H1 (cell line): ENCODE measurements at regions not wholly inside any gene's neighbourhood (a gene's known extent, or its start where the extent isn't known, plus 50 kb on each side); places are given as distances from the start of the nearest gene placed in this dataset.

ENCODE experiments used
- CEBPB ChIP-seq: IDR thresholded peaks from 2 replicates; pipeline ENCODE4 v1.6.1; 2012; ENCODE audit warnings: low read depth, low read length
- JUND ChIP-seq: IDR thresholded peaks from 2 replicates; pipeline ENCODE4 v1.6.1; 2011; ENCODE audit warnings: mild to moderate bottlenecking, improper control_type of control experiment, low read length
- KDM1A ChIP-seq: fragments of 200-600, 300-600 bp; sonication (generic); IDR thresholded peaks from 2 replicates; pipeline ENCODE4 v1.7.1; 2016; ENCODE audit warnings: mild to moderate bottlenecking, low read length, borderline replicate concordance
- PHF8 ChIP-seq: fragments of 200-600 bp; sonication (generic); conservative IDR thresholded peaks from 2 replicates; pipeline ENCODE4 v1.7.1; 2012; ENCODE audit warnings: low read depth, mild to moderate bottlenecking, inconsistent platforms, low read length, moderate library complexity
- RFX5 ChIP-seq: IDR thresholded peaks from 2 replicates; pipeline ENCODE4 v1.6.1; 2011; ENCODE audit warnings: low read depth, low read length, improper control_type of control experiment, borderline replicate concordance
- TAF7 ChIP-seq: optimal IDR thresholded peaks from 2 replicates; pipeline ENCODE3; 2011; ENCODE audit warnings: low read depth, mild to moderate bottlenecking, inconsistent platforms, low read length, moderate library complexity, borderline replicate concordance
- ZNF274 ChIP-seq: IDR thresholded peaks from 2 replicates; pipeline ENCODE4 v1.7.0; 2012; ENCODE audit warnings: low read length, borderline replicate concordance; ENCODE audit errors: extremely low read depth
- TF ChIP-seq, protein P1 (sequence below), 3 experiments: IDR thresholded peaks; 1 replicate in 2 of 3; 2 replicates in 1 of 3; pipeline versions ENCODE4 v1.5.1 to v1.6.1; 2011; ENCODE audit warnings: low read length in 3 of 3, mild to moderate bottlenecking in 3 of 3, inconsistent platforms in 2 of 3, low read depth in 1 of 3, moderate library complexity in 1 of 3; ENCODE audit not compliant: insufficient read depth in 1 of 3; ENCODE audit errors: control extremely low read depth in 1 of 3
- TF ChIP-seq, protein P2 (sequence below): IDR thresholded peaks from 2 replicates; pipeline ENCODE4 v1.6.1; 2011; ENCODE audit warnings: low read depth, mild to moderate bottlenecking, low read length; ENCODE audit not compliant: insufficient read depth

DNA sequence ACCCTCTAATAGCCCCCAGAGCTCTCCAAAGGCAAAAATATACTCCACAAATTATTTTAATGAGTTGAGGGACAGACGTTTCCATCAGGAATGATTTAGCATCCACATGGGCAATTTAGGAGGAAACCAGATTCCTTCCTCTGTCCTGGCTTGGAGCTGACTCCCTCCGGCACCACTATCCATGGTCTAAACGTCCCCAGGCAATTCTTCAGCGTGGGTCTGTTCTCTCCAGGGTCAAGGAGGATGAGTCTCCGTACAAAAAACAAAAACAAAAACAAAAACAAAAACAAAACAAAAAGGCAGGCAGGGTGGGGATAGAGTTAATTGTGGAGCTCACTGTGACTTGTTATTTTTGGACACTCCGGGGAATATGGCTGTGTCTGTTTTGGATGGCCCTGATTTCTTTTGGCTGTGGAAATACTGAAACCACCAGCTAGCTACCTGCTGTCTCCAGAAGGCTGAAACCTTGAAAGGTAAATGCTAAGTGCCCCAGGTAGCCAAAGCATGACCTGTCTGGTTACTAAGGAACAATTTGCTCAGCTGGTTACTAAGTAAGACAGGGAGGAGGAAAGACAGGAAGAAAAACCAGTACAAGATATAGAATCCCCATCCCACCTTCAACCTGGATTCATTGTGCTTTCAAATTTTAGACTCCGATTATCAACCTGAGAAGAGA is 419.1 kb upstream of the LCORL start:
- no peak for TF ChIP-seq KDM1A
- TF ChIP-seq, protein P1, sequence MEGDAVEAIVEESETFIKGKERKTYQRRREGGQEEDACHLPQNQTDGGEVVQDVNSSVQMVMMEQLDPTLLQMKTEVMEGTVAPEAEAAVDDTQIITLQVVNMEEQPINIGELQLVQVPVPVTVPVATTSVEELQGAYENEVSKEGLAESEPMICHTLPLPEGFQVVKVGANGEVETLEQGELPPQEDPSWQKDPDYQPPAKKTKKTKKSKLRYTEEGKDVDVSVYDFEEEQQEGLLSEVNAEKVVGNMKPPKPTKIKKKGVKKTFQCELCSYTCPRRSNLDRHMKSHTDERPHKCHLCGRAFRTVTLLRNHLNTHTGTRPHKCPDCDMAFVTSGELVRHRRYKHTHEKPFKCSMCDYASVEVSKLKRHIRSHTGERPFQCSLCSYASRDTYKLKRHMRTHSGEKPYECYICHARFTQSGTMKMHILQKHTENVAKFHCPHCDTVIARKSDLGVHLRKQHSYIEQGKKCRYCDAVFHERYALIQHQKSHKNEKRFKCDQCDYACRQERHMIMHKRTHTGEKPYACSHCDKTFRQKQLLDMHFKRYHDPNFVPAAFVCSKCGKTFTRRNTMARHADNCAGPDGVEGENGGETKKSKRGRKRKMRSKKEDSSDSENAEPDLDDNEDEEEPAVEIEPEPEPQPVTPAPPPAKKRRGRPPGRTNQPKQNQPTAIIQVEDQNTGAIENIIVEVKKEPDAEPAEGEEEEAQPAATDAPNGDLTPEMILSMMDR (IDR thresholded peaks at IDR 0.05; ENCODE audit: control extremely low read depth in 1 of 3, insufficient read depth in 1 of 3, low read depth in 1 of 3, low read length in 3 of 3), result no peak
- TF ChIP-seq PHF8, result no peak
- no peak for TF ChIP-seq JUND
- no peak for TF ChIP-seq ZNF274
- TF ChIP-seq RFX5, result no peak
- TF ChIP-seq TAF7, result no peak
- no peak for TF ChIP-seq CEBPB
- TF ChIP-seq, protein P2, sequence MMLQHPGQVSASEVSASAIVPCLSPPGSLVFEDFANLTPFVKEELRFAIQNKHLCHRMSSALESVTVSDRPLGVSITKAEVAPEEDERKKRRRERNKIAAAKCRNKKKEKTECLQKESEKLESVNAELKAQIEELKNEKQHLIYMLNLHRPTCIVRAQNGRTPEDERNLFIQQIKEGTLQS, result no peak
